ENCODE measurements at regions not wholly inside any gene's neighbourhood (a gene's known extent, or its start where the extent isn't known, plus 50 kb on each side); places are given as distances from the start of the nearest gene placed in this dataset.

- Mint-ChIP-seq H3K9me3 (ENCODE audit: unreplicated experiment) (peaks cover 13% of the 10 kb centered on the region), H3K27ac (ENCODE audit: low read depth, unreplicated experiment) (no peak overlapping the region), H3K36me3 (ENCODE audit: insufficient read depth, unreplicated experiment) (peaks cover 7% of the 10 kb centered on the region), H3K27me3 (ENCODE audit: insufficient read depth, unreplicated experiment) (no peaks in the 10 kb centered on the region), H3K4me1 (ENCODE audit: insufficient read depth, unreplicated experiment) (peaks cover 16% of the 10 kb centered on the region), H3K4me3 (ENCODE audit: unreplicated experiment) (no peak overlapping the region)
- BruUV-seq (replicated peaks) = no TSS peak
- no peak for TF ChIP-seq CTCF (IDR thresholded peaks at IDR 0.05; ENCODE audit: unreplicated experiment)
- intact Hi-C loops (cut with micrococcal nuclease) = no loop called here
- ChIA-PET POLR2A (no interaction called here), CTCF (no interaction called here)
- DNase-seq (ENCODE audit: unreplicated experiment) = no peak
Observed at GRCh38 chr6:164414695-164415094, 894.7 kb downstream of the C6orf118 start.

DNA sequence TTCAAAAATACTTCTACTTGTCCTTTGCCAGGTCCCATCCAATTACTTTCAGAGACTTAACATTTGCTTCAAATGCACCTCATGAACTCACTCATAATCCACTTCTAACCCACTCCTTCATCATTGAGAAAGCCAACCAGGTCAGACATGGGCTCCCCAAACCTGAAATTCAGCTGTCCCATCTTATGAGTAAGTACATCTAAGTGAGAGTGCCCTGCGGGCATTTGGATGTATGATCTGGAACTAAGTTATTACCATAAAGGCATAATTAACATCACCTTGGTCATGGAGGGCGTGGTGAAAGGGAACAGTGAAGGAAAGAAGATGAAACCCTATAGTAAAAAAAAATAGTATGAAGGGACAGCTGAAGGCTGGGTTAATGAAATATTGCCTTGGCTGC lies 896.8 kb downstream of the C6orf118 start:
- no peak for TF ChIP-seq CTCF (IDR thresholded peaks at IDR 0.05; ENCODE audit: unreplicated experiment)
- intact Hi-C loops (cut with micrococcal nuclease) = no loop called here
- DNase-seq (ENCODE audit: unreplicated experiment) = no peak
- Mint-ChIP-seq H3K36me3 (ENCODE audit: insufficient read depth, unreplicated experiment) (peaks cover 7% of the 10 kb centered on the region), H3K27ac (ENCODE audit: low read depth, unreplicated experiment) (no peak overlapping the region), H3K27me3 (ENCODE audit: insufficient read depth, unreplicated experiment) (no peaks in the 10 kb centered on the region), H3K9me3 (ENCODE audit: unreplicated experiment) (peaks cover 13% of the 10 kb centered on the region), H3K4me1 (ENCODE audit: insufficient read depth, unreplicated experiment) (peaks cover 16% of the 10 kb centered on the region), H3K4me3 (ENCODE audit: unreplicated experiment) (no peak overlapping the region)
- ChIA-PET CTCF (no interaction called here), POLR2A (no interaction called here)
- BruUV-seq (replicated peaks) = no TSS peak

DNA sequence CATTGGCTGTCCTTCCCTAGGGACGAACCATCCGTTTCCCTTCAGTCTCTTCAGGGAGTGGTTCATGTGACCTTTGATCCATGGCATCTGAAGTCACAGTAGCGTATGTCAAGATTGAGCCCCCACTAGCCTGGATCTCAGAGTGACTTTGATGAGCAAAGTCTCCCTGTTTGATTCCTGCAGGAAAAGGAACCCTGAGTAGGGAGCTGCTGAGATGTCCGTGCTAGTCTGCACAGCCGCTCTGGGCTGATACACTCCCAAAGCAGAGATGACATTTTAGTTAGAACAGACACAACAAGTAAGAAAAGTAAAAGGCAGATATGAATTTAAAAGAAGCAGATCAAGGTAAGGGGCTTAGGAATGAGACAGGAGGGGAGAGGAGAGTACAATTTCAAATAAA lies 899.4 kb downstream of the C6orf118 start:
- peaks cover 7% of the 10 kb centered on the region for H3K36me3 Mint-ChIP-seq (ENCODE audit: insufficient read depth, unreplicated experiment)
- no peak for TF ChIP-seq CTCF (IDR thresholded peaks at IDR 0.05; ENCODE audit: unreplicated experiment)
- no peak overlapping the region for H3K4me3 Mint-ChIP-seq (ENCODE audit: unreplicated experiment)
- ChIA-PET POLR2A (no interaction called here), CTCF (no interaction called here)
- peaks cover 7% of the 10 kb centered on the region for H3K4me1 Mint-ChIP-seq (ENCODE audit: insufficient read depth, unreplicated experiment)
- H3K27me3 Mint-ChIP-seq (ENCODE audit: insufficient read depth, unreplicated experiment) = no peaks in the 10 kb centered on the region
- intact Hi-C loops (cut with micrococcal nuclease) = no loop called here
- no peak for DNase-seq (ENCODE audit: unreplicated experiment)
- no TSS peak for BruUV-seq (replicated peaks)
- no peak overlapping the region for H3K27ac Mint-ChIP-seq (ENCODE audit: low read depth, unreplicated experiment)
- peaks cover 13% of the 10 kb centered on the region for H3K9me3 Mint-ChIP-seq (ENCODE audit: unreplicated experiment)

DNA sequence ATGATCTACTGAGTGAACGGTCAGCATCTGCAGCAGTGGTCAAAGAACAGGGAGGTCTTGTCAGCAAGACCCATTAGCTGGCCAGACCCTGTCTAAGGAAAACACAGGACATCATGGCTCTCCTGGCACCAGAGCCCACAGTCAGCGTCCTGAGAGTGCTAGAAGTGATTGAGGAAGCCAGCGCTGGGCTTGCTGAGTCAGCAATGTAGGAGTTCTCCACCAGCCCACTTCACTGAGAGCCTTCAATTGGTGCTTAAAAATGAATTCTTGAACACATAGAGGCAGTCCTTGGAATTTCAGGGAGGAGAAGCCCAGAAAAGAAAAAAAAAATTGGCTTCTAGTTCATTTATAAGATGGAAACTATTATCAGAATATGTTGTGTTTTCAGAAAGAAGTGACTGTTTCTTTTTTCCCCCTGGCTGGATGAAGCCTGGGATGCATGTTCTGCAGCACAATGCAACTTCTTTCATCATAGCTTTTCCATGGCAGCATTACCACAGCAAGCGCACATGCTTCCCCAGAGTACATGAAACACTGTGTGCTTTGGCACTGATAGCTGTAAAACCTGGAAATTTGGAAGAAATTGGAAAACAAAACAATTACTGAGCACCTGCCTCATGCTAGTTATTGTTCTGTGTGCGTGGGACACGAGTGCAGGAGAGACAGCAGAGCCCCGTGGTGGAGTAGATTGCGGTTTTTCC lies 899.9 kb downstream of the C6orf118 start:
- no peak for DNase-seq (ENCODE audit: unreplicated experiment)
- Mint-ChIP-seq H3K9me3 (ENCODE audit: unreplicated experiment) (peaks cover 13% of the 10 kb centered on the region), H3K4me1 (ENCODE audit: insufficient read depth, unreplicated experiment) (peaks cover 7% of the 10 kb centered on the region), H3K4me3 (ENCODE audit: unreplicated experiment) (no peak overlapping the region), H3K36me3 (ENCODE audit: insufficient read depth, unreplicated experiment) (peaks cover 7% of the 10 kb centered on the region), H3K27ac (ENCODE audit: low read depth, unreplicated experiment) (no peak overlapping the region), H3K27me3 (ENCODE audit: insufficient read depth, unreplicated experiment) (no peaks in the 10 kb centered on the region)
- BruUV-seq (replicated peaks) = no TSS peak
- POLR2A ChIA-PET = no interaction called here
- CTCF ChIA-PET = no interaction called here
- intact Hi-C loops (cut with micrococcal nuclease) = no loop called here
- TF ChIP-seq CTCF (IDR thresholded peaks at IDR 0.05; ENCODE audit: unreplicated experiment) = no peak
